GM19395 (cell line): ENCODE measurements at regions not wholly inside any gene's neighbourhood (a gene's known extent, or its start where the extent isn't known, plus 50 kb on each side); places are given as distances from the start of the nearest gene placed in this dataset.

Experiments
- ATAC-seq: cut with Tn5 transposase; IDR thresholded peaks from one replicate; pipeline ENCODE4 v1.9.1; 2021; ENCODE audit warnings: mild to moderate bottlenecking, moderate library complexity; ENCODE audit not compliant: unreplicated experiment

- ATAC-seq = no peak
These were observed 140.6 kb downstream of the URI1 start for GRCh38 chr19:30082611-30083010.

- no peak for ATAC-seq
These were observed 141.2 kb downstream of the URI1 start for GRCh38 chr19:30083125-30083681.

- no peak for ATAC-seq
These were observed 141.7 kb downstream of the URI1 start for GRCh38 chr19:30083701-30084156.

- ATAC-seq = no peak
These were observed 142.4 kb downstream of the URI1 start for GRCh38 chr19:30084390-30084819.

- no peak for ATAC-seq
These were observed 143.4 kb downstream of the URI1 start for GRCh38 chr19:30085394-30085793.

- no peak for ATAC-seq
These were observed 144.2 kb downstream of the URI1 start for GRCh38 chr19:30086220-30086619.

- no peak for ATAC-seq
These were observed 144.9 kb downstream of the URI1 start for GRCh38 chr19:30086916-30087315.

GRCh38 chr19:30087381-30088138, 145.5 kb downstream of the URI1 start:
- ATAC-seq = no peak

- ATAC-seq = no peak
These were observed 146.5 kb downstream of the URI1 start for GRCh38 chr19:30088567-30088966.

- ATAC-seq = no peak
These were observed 147.1 kb downstream of the URI1 start for GRCh38 chr19:30089086-30089665.

GRCh38 chr19:30090476-30090875, 148.4 kb downstream of the URI1 start:
- no peak for ATAC-seq

GRCh38 chr19:30090963-30091362, 148.9 kb downstream of the URI1 start:
- ATAC-seq = no peak

GRCh38 chr19:30091456-30091855, 149.4 kb downstream of the URI1 start:
- ATAC-seq = no peak

GRCh38 chr19:30091856-30092255, 149.8 kb downstream of the URI1 start:
- no peak for ATAC-seq

GRCh38 chr19:30092721-30093569, 150.9 kb downstream of the URI1 start:
- ATAC-seq = no peak

GRCh38 chr19:30093966-30094755, 152.1 kb downstream of the URI1 start:
- no peak for ATAC-seq

GRCh38 chr19:30094756-30095140, 152.7 kb downstream of the URI1 start:
- ATAC-seq = no peak

GRCh38 chr19:30095171-30095570, 153.1 kb downstream of the URI1 start:
- no peak for ATAC-seq

GRCh38 chr19:30096596-30097370, 154.7 kb downstream of the URI1 start:
- ATAC-seq = no peak
